CD4-positive, alpha-beta T cell (primary cell): ENCODE measurements at regions not wholly inside any gene's neighbourhood (a gene's known extent, or its start where the extent isn't known, plus 50 kb on each side); places are given as distances from the start of the nearest gene placed in this dataset.

Experiments
- ATAC-seq: fragments of 200-7000 bp; cut with Tn5 transposase; one replicate; pipeline ENCODE4 v1.10.0; 2022; ENCODE audit warnings: mild to moderate bottlenecking; ENCODE audit not compliant: poor library complexity
- CTCF ChIA-PET: fragments of 350-600 bp; sonication (Branson Sonifier 250); formaldehyde crosslinking; loops from one replicate; lab custom pipeline; 2021; ENCODE audit warnings: antibody characterized with exemption, inconsistent platforms; lab: Charles Lee
- POLR2A ChIA-PET: fragments of 350-600 bp; sonication (Branson Sonifier 250); formaldehyde crosslinking; loops from one replicate; lab custom pipeline; 2021; ENCODE audit warnings: antibody characterized with exemption, inconsistent platforms; lab: Charles Lee
- DNase-seq, 14 experiments: peaks; one replicate each; pipeline ENCODE4 v3.0.0-alpha.2; 2013 to 2020; ENCODE audit warnings: mixed read lengths in 2 of 14
- H3K27ac ChIP-seq, 2 donors: one replicate each; pipeline versions ENCODE4 v1.5.1 to v1.7.0; 2013; ENCODE audit warnings: low read length in 2 of 2, low read depth in 1 of 2, mild to moderate bottlenecking in 1 of 2
- H3K27me3 ChIP-seq, 2 experiments: 1 replicate in 1 of 2; 2 replicates in 1 of 2; pipeline versions ENCODE4 v1.6.1 to v1.7.0; 2013; ENCODE audit warnings: low read length in 2 of 2, control low read depth in 1 of 2, mild to moderate bottlenecking in 1 of 2, moderate library complexity in 1 of 2; ENCODE audit not compliant: insufficient read depth in 2 of 2, control insufficient read depth in 1 of 2
- H3K36me3 ChIP-seq: one replicate; pipeline ENCODE4 v1.6.1; 2013; ENCODE audit warnings: low read length, control low read depth; ENCODE audit not compliant: insufficient read depth
- H3K4me1 ChIP-seq: one replicate; pipeline ENCODE4 v1.6.1; 2013; ENCODE audit warnings: low read length, control low read depth; ENCODE audit not compliant: insufficient read depth
- H3K4me3 ChIP-seq: one replicate; pipeline ENCODE4 v1.5.1; 2013; ENCODE audit warnings: mild to moderate bottlenecking, low read length, moderate library complexity
- H3K9me3 ChIP-seq, 2 experiments: 1 replicate in 1 of 2; 2 replicates in 1 of 2; pipeline versions ENCODE4 v1.6.1 to v1.7.0; 2013; ENCODE audit warnings: low read length in 2 of 2, mild to moderate bottlenecking in 2 of 2, control low read depth in 1 of 2, moderate library complexity in 1 of 2; ENCODE audit not compliant: control insufficient read depth in 1 of 2, insufficient read depth in 1 of 2
- H3K27ac Mint-ChIP-seq: one replicate; pipeline ENCODE4 v1.8.0; 2020; ENCODE audit warnings: mixed read lengths
- H3K27me3 Mint-ChIP-seq: one replicate; pipeline ENCODE4 v1.8.0; 2021; ENCODE audit warnings: mixed read lengths
- H3K36me3 Mint-ChIP-seq: one replicate; pipeline ENCODE4 v1.8.0; 2021; ENCODE audit warnings: low read depth, mixed read lengths
- H3K4me1 Mint-ChIP-seq: one replicate; pipeline ENCODE4 v1.8.0; 2021; ENCODE audit warnings: low read depth, mixed read lengths
- H3K4me3 Mint-ChIP-seq: one replicate; pipeline ENCODE4 v1.8.0; 2020; ENCODE audit warnings: mild to moderate bottlenecking, mixed read lengths
- H3K9me3 Mint-ChIP-seq: one replicate; pipeline ENCODE4 v1.8.0; 2020; ENCODE audit warnings: mixed read lengths
- CTCF ChIP-seq: fragments of 200-600 bp; IDR thresholded peaks from one replicate; pipeline ENCODE4 v1.8.0; 2022; ENCODE audit warnings: antibody characterized with exemption, mild to moderate bottlenecking
- intact Hi-C, 2 experiments: fragments of 100-400 bp; cut with DNase I in 1 of 2; cut with micrococcal nuclease in 1 of 2; formaldehyde crosslinking; loops; one replicate each; pipeline versions ENCODE4 v1.15.1 to v1.9.0; 2023 to 2025; cut with DNase I, micrococcal nuclease

- H3K4me1 Mint-ChIP-seq: no peaks in the 10 kb centered on the region
- ATAC-seq: no peak
- no peaks in the 10 kb centered on the region for H3K27me3 Mint-ChIP-seq
- Histone ChIP-seq H3K27ac (no peak overlapping the region), H3K4me3 (no peak overlapping the region), H3K4me1 (no peaks in the 10 kb centered on the region), H3K36me3 (no peaks in the 10 kb centered on the region), H3K9me3 (no peaks in the 10 kb centered on the region), H3K27me3 (no peaks in the 10 kb centered on the region)
- ChIA-PET CTCF (no interaction called here), POLR2A (no interaction called here)
- no peak for DNase-seq
- no peak overlapping the region for H3K27ac Mint-ChIP-seq
- intact Hi-C loops: no loop called here
- no peaks in the 10 kb centered on the region for H3K36me3 Mint-ChIP-seq
- H3K4me3 Mint-ChIP-seq: no peak overlapping the region
- TF ChIP-seq CTCF: no peak
- H3K9me3 Mint-ChIP-seq: peaks cover 5% of the 10 kb centered on the region
These were observed 434.3 kb upstream of the TBX3 start for GRCh38 chr12:115118177-115118724.

- intact Hi-C loops: no loop called here
- peaks cover 5% of the 10 kb centered on the region for H3K9me3 Mint-ChIP-seq
- DNase-seq (no peak), ATAC-seq (no peak)
- H3K27ac Mint-ChIP-seq: no peak overlapping the region
- Histone ChIP-seq H3K4me3 (no peak overlapping the region), H3K36me3 (no peaks in the 10 kb centered on the region), H3K4me1 (no peaks in the 10 kb centered on the region), H3K27me3 (no peaks in the 10 kb centered on the region), H3K27ac (no peak overlapping the region), H3K9me3 (no peaks in the 10 kb centered on the region)
- ChIA-PET POLR2A (interaction anchor here (0.6 kb wide), 1 partner anchor 23 kb away, joined by 3 read pairs; no protein-coding TSS in a partner anchor), CTCF (no interaction called here)
- H3K27me3 Mint-ChIP-seq: no peaks in the 10 kb centered on the region
- H3K4me1 Mint-ChIP-seq: no peaks in the 10 kb centered on the region
- TF ChIP-seq CTCF: no peak
- no peaks in the 10 kb centered on the region for H3K36me3 Mint-ChIP-seq
- H3K4me3 Mint-ChIP-seq: no peak overlapping the region
These were observed 430.2 kb upstream of the TBX3 start for GRCh38 chr12:115114140-115114539.

GRCh38 chr12:115109863-115110262, 425.9 kb upstream of the TBX3 start:
- ATAC-seq: no peak
- Mint-ChIP-seq H3K4me3 (no peak overlapping the region), H3K27me3 (no peaks in the 10 kb centered on the region), H3K4me1 (no peaks in the 10 kb centered on the region), H3K27ac (no peak overlapping the region), H3K9me3 (peaks cover 2% of the 10 kb centered on the region), H3K36me3 (no peaks in the 10 kb centered on the region)
- intact Hi-C loops: no loop called here
- Histone ChIP-seq H3K27me3 (no peaks in the 10 kb centered on the region), H3K4me3 (no peak overlapping the region), H3K4me1 (no peaks in the 10 kb centered on the region), H3K27ac (no peak overlapping the region), H3K36me3 (no peaks in the 10 kb centered on the region), H3K9me3 (no peaks in the 10 kb centered on the region)
- ChIA-PET CTCF (no interaction called here), POLR2A (no interaction called here)
- no peak for DNase-seq
- TF ChIP-seq CTCF: no peak
